SK-N-SH (cell line): ENCODE measurements at regions not wholly inside any gene's neighbourhood (a gene's known extent, or its start where the extent isn't known, plus 50 kb on each side); places are given as distances from the start of the nearest gene placed in this dataset.

Experiments used
- CTCF ChIA-PET: fragments of 300-600, 350-600 bp; formaldehyde crosslinking; extraction: SDS; loops from one replicate; lab custom pipeline; 2021; lab: Yijun Ruan, JAX
- POLR2A ChIA-PET: fragments of 350-600 bp; sonication (Branson Sonifier 250); formaldehyde crosslinking; extraction: SDS; loops from one replicate; lab custom pipeline; 2020; ENCODE audit warnings: antibody characterized with exemption, inconsistent platforms; lab: Yijun Ruan, JAX
- DNase-seq: peaks from one replicate; pipeline ENCODE4 v3.0.0; 2012
- H2AFZ ChIP-seq: fragments of 200-600 bp; sonication (generic); 2 replicates; pipeline ENCODE4 v1.8.1; 2016; ENCODE audit warnings: antibody characterized with exemption, mild to moderate bottlenecking, low read depth
- H3F3A ChIP-seq: fragments of 200-600 bp; sonication (generic); replicated peaks from 2 replicates; pipeline ENCODE3; 2016; ENCODE audit warnings: antibody characterized with exemption, mild to moderate bottlenecking; ENCODE audit not compliant: insufficient read depth
- H3K27ac ChIP-seq, 2 experiments: fragments of 200-500 bp in 1 of 2; fragments of 200-600 bp in 1 of 2; sonication (Bioruptor generic) in 1 of 2; sonication (generic), shearing (Covaris generic) in 1 of 2; 2 replicates each; pipeline versions ENCODE4 v1.5.1 to v1.6.1; 2014 to 2016; ENCODE audit warnings: low read depth in 2 of 2, inconsistent platforms in 1 of 2, low read length in 1 of 2, mild to moderate bottlenecking in 1 of 2, mixed read lengths in 1 of 2
- H3K27me3 ChIP-seq: fragments of 200-600 bp; sonication (generic), shearing (Covaris generic); 2 replicates; pipeline ENCODE4 v1.6.1; 2016; ENCODE audit warnings: mixed run types; ENCODE audit not compliant: insufficient read depth
- H3K36me3 ChIP-seq, 2 experiments: fragments of 200-500 bp in 1 of 2; fragments of 200-600 bp in 1 of 2; sonication (Bioruptor generic) in 1 of 2; sonication (generic) in 1 of 2; replicated peaks in 1 of 2; 2 replicates each; pipeline versions ENCODE3 to v1.5.1; 2014 to 2016; ENCODE audit warnings: low read length in 1 of 2, mild to moderate bottlenecking in 1 of 2; ENCODE audit not compliant: insufficient read depth in 2 of 2, control insufficient read depth in 1 of 2
- H3K4me1 ChIP-seq, 2 experiments: fragments of 200-500 bp in 1 of 2; fragments of 200-600 bp in 1 of 2; sonication (Bioruptor generic) in 1 of 2; sonication (generic), shearing (Covaris generic) in 1 of 2; 2 replicates each; pipeline versions ENCODE4 v1.5.1 to v1.6.1; 2014 to 2016; ENCODE audit warnings: low read depth in 1 of 2, low read length in 1 of 2, mixed run types in 1 of 2; ENCODE audit not compliant: insufficient read depth in 2 of 2, control insufficient read depth in 1 of 2
- H3K4me2 ChIP-seq: fragments of 200-600 bp; sonication (generic), shearing (Covaris generic); 2 replicates; pipeline ENCODE4 v1.6.1; 2017; ENCODE audit warnings: mixed run types
- H3K4me3 ChIP-seq, 2 experiments: fragments of 200-500 bp in 1 of 2; fragments of 200-600 bp in 1 of 2; sonication (Bioruptor generic) in 1 of 2; sonication (generic), shearing (Covaris generic) in 1 of 2; 2 replicates each; pipeline versions ENCODE4 v1.5.1 to v1.8.1; 2014 to 2016; ENCODE audit warnings: low read depth in 2 of 2, inconsistent platforms in 1 of 2, low read length in 1 of 2, mild to moderate bottlenecking in 1 of 2, mixed read lengths in 1 of 2, moderate library complexity in 1 of 2
- H3K79me2 ChIP-seq: fragments of 200-600 bp; sonication (generic); 2 replicates; pipeline ENCODE4 v1.8.1; 2017; ENCODE audit warnings: mild to moderate bottlenecking; ENCODE audit not compliant: insufficient read depth
- H3K9ac ChIP-seq: fragments of 200-600 bp; sonication (generic); 2 replicates; pipeline ENCODE4 v1.6.1; 2017; ENCODE audit warnings: mixed run types
- H3K9me2 ChIP-seq: fragments of 200-600 bp; sonication (generic); 2 replicates; pipeline ENCODE4 v1.6.1; 2017; ENCODE audit warnings: mixed run types
- H3K9me3 ChIP-seq: fragments of 200-600 bp; sonication (generic); 2 replicates; pipeline ENCODE4 v1.6.1; 2017; ENCODE audit warnings: mixed run types, mild to moderate bottlenecking, moderate library complexity
- H4K20me1 ChIP-seq: fragments of 200-600 bp; sonication (generic); 2 replicates; pipeline ENCODE4 v1.6.1; 2017; ENCODE audit warnings: mild to moderate bottlenecking, mixed run types; ENCODE audit not compliant: insufficient read depth
- ELF1 ChIP-seq: IDR thresholded peaks from 2 replicates; pipeline ENCODE4 v1.4.0; 2012
- FOSL2 ChIP-seq: IDR thresholded peaks from 2 replicates; pipeline ENCODE4 v1.4.0; 2012; ENCODE audit warnings: low read depth, mild to moderate bottlenecking, moderate library complexity, borderline replicate concordance
- FOXJ3 ChIP-seq: sonication (generic); formaldehyde crosslinking; IDR thresholded peaks from 2 replicates; pipeline ENCODE4 v1.5.1; 2020; ENCODE audit warnings: mild to moderate bottlenecking, missing genetic modification reagents
- JUND ChIP-seq: IDR thresholded peaks from 2 replicates; pipeline ENCODE4 v1.4.0; 2012
- MXI1 ChIP-seq: IDR thresholded peaks from 2 replicates; pipeline ENCODE4 v1.6.1; 2012; ENCODE audit warnings: mild to moderate bottlenecking, low read depth, low read length, improper control_type of control experiment
- NRF1 ChIP-seq: IDR thresholded peaks from 2 replicates; pipeline ENCODE4 v1.6.1; 2012; ENCODE audit warnings: low read depth, mild to moderate bottlenecking, low read length
- RCOR1 ChIP-seq: fragments of 150-350 bp; IDR thresholded peaks from 2 replicates; pipeline ENCODE4 v1.6.1; 2017; ENCODE audit warnings: antibody characterized with exemption, low read length
- RXRA ChIP-seq: IDR thresholded peaks from 2 replicates; pipeline ENCODE4 v1.4.0; 2012; ENCODE audit warnings: low read depth, mild to moderate bottlenecking, borderline replicate concordance
- YY1 ChIP-seq: IDR thresholded peaks from 2 replicates; pipeline ENCODE4 v1.4.0; 2012; ENCODE audit warnings: low read depth, mild to moderate bottlenecking
- WGBS: methylation state at CpG from one replicate; pipeline ENCODE4 v1.1.6; 2017; ENCODE audit warnings: low lambda C conversion rate; 5-methylcytosine and 5-hydroxymethylcytosine counted together
- TF ChIP-seq, protein P1 (sequence below): IDR thresholded peaks from 2 replicates; pipeline ENCODE4 v1.4.0; 2012; ENCODE audit warnings: low read depth, borderline replicate concordance
- TF ChIP-seq, protein P2 (sequence below): fragments of 150-350 bp; IDR thresholded peaks from 2 replicates; pipeline ENCODE4 v1.6.1; 2017; ENCODE audit warnings: antibody characterized with exemption, low read length, low read depth, borderline replicate concordance

DNA sequence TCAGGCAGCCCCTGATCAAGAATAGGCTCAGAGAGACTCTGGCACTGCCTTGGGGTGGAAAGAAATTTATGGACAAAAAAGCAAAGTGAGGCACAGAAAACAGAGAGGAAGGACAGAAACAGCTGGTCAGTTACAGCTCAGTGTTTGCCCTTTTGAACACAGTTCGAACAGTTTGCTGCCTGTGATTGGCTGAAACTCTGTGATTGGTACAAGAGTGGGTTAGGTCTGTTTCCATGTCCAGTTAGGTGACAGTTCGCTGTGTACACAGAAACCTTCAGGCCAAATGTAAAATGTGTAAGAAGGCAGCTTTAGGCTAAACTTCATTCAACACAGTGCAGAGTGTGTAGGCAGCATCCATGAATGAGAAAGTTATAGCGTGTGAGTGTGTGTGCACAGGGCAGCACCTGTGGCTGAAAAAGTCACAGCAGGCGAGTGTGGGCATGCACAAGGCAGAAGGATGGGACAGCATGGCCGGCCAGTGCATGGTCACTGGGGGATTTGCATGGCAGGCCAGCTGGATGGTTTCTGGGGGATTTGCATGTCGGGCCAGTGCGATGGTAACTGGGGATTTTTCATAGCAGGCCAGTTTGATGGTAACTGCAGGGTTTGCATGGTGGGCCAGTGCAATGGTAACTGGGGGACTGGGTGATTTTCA is 75.4 kb upstream of the FRMD1 start (continued):
- TF ChIP-seq FOXJ3 (CRISPR knock-in tag) (no peak), RXRA (no peak)

DNA sequence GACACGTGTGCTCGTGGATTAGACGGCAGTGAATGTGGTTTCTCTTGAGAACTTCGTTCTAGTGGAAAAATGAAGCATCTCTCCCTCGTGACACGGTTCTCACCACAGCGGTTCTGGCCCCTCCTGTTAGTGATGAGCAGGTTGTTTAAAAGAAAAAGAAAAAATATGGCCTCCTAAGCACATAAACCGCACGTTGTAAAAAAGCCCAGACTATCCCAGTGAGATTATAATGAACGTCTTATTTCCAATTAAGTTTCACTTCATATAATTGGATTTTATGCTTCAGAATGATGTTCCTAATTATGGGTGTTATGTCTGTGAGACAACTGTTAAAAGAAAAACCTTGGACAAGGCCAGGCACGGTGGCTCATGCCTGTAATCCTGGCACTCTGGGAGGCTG is 74.5 kb upstream of the FRMD1 start:
- TF ChIP-seq, protein P1, sequence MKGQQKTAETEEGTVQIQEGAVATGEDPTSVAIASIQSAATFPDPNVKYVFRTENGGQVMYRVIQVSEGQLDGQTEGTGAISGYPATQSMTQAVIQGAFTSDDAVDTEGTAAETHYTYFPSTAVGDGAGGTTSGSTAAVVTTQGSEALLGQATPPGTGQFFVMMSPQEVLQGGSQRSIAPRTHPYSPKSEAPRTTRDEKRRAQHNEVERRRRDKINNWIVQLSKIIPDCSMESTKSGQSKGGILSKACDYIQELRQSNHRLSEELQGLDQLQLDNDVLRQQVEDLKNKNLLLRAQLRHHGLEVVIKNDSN, result no peak
- Histone ChIP-seq H3K27me3 (no peaks in the 10 kb centered on the region), H3F3A (no peaks in the 10 kb centered on the region), H3K27ac (no peak overlapping the region), H3K9me3 (no peaks in the 10 kb centered on the region), H2AFZ (no peak overlapping the region), H3K4me3 (no peak overlapping the region), H4K20me1 (no peaks in the 10 kb centered on the region), H3K36me3 (no peaks in the 10 kb centered on the region), H3K9me2 (no peaks in the 10 kb centered on the region), H3K79me2 (no peaks in the 10 kb centered on the region), H3K4me1 (peaks cover 4 to 15% of the 10 kb centered on the region in 2 experiments; a peak in 2 of 4 replicates), H3K4me2 (no peak overlapping the region), H3K9ac (no peak overlapping the region)
- no peak for DNase-seq
- POLR2A ChIA-PET, result no interaction called here
- 37% methylated on average over 11 of the region's 11 CpGs for WGBS
- CTCF ChIA-PET, result interaction anchor here (3.6 kb wide), 1 partner anchor 202 kb away, joined by 14 read pairs; no protein-coding TSS in a partner anchor

DNA sequence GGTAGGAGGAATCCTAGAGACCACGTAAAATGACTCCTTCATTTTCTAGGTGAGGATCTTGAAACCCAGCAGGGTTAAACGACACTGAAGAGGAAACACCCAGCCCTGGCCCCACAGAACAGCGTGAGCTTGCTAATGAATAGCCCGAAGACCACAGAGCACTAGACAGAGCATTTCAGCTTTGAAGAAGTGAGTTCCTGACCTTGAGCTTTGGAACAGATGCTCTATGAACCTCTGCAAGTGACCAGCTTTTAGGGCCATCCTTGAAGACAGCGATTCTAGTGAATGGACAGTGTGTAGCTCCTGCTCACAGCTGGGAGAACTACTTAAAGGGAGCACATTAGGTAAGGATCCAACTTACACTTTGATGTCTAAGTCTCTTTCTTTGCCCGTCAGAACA is 74.0 kb upstream of the FRMD1 start:
- Histone ChIP-seq H4K20me1 (no peaks in the 10 kb centered on the region), H3K4me3 (no peak overlapping the region), H3K79me2 (no peaks in the 10 kb centered on the region), H3K27me3 (no peaks in the 10 kb centered on the region), H3K36me3 (no peaks in the 10 kb centered on the region), H3K9me3 (no peaks in the 10 kb centered on the region), H2AFZ (no peak overlapping the region), H3K27ac (no peak overlapping the region), H3K4me2 (no peak overlapping the region), H3K9me2 (no peaks in the 10 kb centered on the region), H3F3A (no peaks in the 10 kb centered on the region), H3K4me1 (peaks cover 0 to 9% of the 10 kb centered on the region in 2 experiments; a peak in 2 of 4 replicates), H3K9ac (no peak overlapping the region)
- POLR2A ChIA-PET, result no interaction called here
- TF ChIP-seq ELF1 (no peak), FOSL2 (no peak), RCOR1 (no peak), MXI1 (no peak), NRF1 (no peak), YY1 (no peak), JUND (no peak)
- TF ChIP-seq, protein P2, sequence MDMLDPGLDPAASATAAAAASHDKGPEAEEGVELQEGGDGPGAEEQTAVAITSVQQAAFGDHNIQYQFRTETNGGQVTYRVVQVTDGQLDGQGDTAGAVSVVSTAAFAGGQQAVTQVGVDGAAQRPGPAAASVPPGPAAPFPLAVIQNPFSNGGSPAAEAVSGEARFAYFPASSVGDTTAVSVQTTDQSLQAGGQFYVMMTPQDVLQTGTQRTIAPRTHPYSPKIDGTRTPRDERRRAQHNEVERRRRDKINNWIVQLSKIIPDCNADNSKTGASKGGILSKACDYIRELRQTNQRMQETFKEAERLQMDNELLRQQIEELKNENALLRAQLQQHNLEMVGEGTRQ, result no peak
- TF ChIP-seq, protein P1, result no peak
- CTCF ChIA-PET, result interaction anchor here (1.2 to 3.3 kb wide), 3 partner anchors 203 to 558 kb away, joined by 3 to 25 read pairs (median 3); no protein-coding TSS in a partner anchor
- no peak for DNase-seq
- WGBS, result 24% methylated on average over 6 of the region's 6 CpGs
